Muscle layer of duodenum (tissue), 2 donors: ENCODE measurements at regions not wholly inside any gene's neighbourhood (a gene's known extent, or its start where the extent isn't known, plus 50 kb on each side); places are given as distances from the start of the nearest gene placed in this dataset.

Experiments used
- H3K27ac ChIP-seq: one replicate; pipeline ENCODE4 v1.7.0; 2013; ENCODE audit warnings: mild to moderate bottlenecking, low read length
- H3K27me3 ChIP-seq: one replicate; pipeline ENCODE4 v1.7.0; 2013; ENCODE audit warnings: low read depth, mild to moderate bottlenecking, control low read depth, low read length
- H3K36me3 ChIP-seq, 2 donors: one replicate each; pipeline ENCODE4 v1.7.0; 2013; ENCODE audit warnings: low read length in 2 of 2, control low read depth in 1 of 2, mild to moderate bottlenecking in 1 of 2; ENCODE audit not compliant: insufficient read depth in 2 of 2, control insufficient read depth in 1 of 2
- H3K4me1 ChIP-seq, 2 donors: one replicate each; pipeline ENCODE4 v1.7.0; 2013; ENCODE audit warnings: low read length in 2 of 2, mild to moderate bottlenecking in 2 of 2, control low read depth in 1 of 2, moderate library complexity in 1 of 2; ENCODE audit not compliant: insufficient read depth in 2 of 2, control insufficient read depth in 1 of 2
- H3K4me3 ChIP-seq, 2 donors: one replicate each; pipeline ENCODE4 v1.7.0; 2013; ENCODE audit warnings: low read length in 2 of 2, low read depth in 1 of 2, mild to moderate bottlenecking in 1 of 2
- H3K9me3 ChIP-seq, 2 donors: one replicate each; pipeline ENCODE4 v1.7.0; 2013; ENCODE audit warnings: low read length in 2 of 2, control low read depth in 1 of 2, mild to moderate bottlenecking in 1 of 2; ENCODE audit not compliant: control insufficient read depth in 1 of 2
- donor health status: healthy.

- no peaks in the 10 kb centered on the region for H3K4me1 ChIP-seq
- H3K9me3 ChIP-seq: peaks cover 0 to 5% of the 10 kb centered on the region in 2 donors
- no peaks in the 10 kb centered on the region for H3K27me3 ChIP-seq
- no peak overlapping the region for H3K27ac ChIP-seq
- no peaks in the 10 kb centered on the region for H3K36me3 ChIP-seq
- H3K4me3 ChIP-seq: no peak overlapping the region
Observed at GRCh38 chr16:86354641-86355513, 155.4 kb upstream of the FOXF1 start.

- no peak overlapping the region for H3K4me3 ChIP-seq
- H3K27ac ChIP-seq: no peak overlapping the region
- H3K36me3 ChIP-seq: no peaks in the 10 kb centered on the region
- H3K27me3 ChIP-seq: no peaks in the 10 kb centered on the region
- H3K9me3 ChIP-seq: peaks cover 0 to 5% of the 10 kb centered on the region in 2 donors
- no peaks in the 10 kb centered on the region for H3K4me1 ChIP-seq
Observed at GRCh38 chr16:86355531-86355930, 154.8 kb upstream of the FOXF1 start.

GRCh38 chr16:86355951-86356350, 154.4 kb upstream of the FOXF1 start:
- H3K4me3 ChIP-seq: no peak overlapping the region
- no peak overlapping the region for H3K27ac ChIP-seq
- H3K27me3 ChIP-seq: no peaks in the 10 kb centered on the region
- H3K36me3 ChIP-seq: no peaks in the 10 kb centered on the region
- H3K4me1 ChIP-seq: no peaks in the 10 kb centered on the region
- peaks cover 0 to 5% of the 10 kb centered on the region in 2 donors for H3K9me3 ChIP-seq

- Histone ChIP-seq H3K27ac (no peak overlapping the region), H3K27me3 (no peaks in the 10 kb centered on the region), H3K9me3 (peaks cover 0 to 5% of the 10 kb centered on the region in 2 donors), H3K4me3 (no peak overlapping the region), H3K4me1 (no peaks in the 10 kb centered on the region), H3K36me3 (no peaks in the 10 kb centered on the region)
Observed at GRCh38 chr16:86356804-86357203, 153.5 kb upstream of the FOXF1 start.

- H3K4me3 ChIP-seq: no peak overlapping the region
- peaks cover 0 to 5% of the 10 kb centered on the region in 2 donors for H3K9me3 ChIP-seq
- H3K4me1 ChIP-seq: no peaks in the 10 kb centered on the region
- no peaks in the 10 kb centered on the region for H3K36me3 ChIP-seq
- H3K27me3 ChIP-seq: no peaks in the 10 kb centered on the region
- no peak overlapping the region for H3K27ac ChIP-seq
Observed at GRCh38 chr16:86357303-86357702, 153.0 kb upstream of the FOXF1 start.

GRCh38 chr16:86357950-86358349, 152.4 kb upstream of the FOXF1 start:
- Histone ChIP-seq H3K27ac (no peak overlapping the region), H3K27me3 (no peaks in the 10 kb centered on the region)

GRCh38 chr16:86359571-86359970, 150.8 kb upstream of the FOXF1 start:
- Histone ChIP-seq H3K36me3 (no peaks in the 10 kb centered on the region), H3K4me3 (no peak overlapping the region), H3K9me3 (peaks cover 0 to 5% of the 10 kb centered on the region in 2 donors), H3K4me1 (no peaks in the 10 kb centered on the region), H3K27ac (no peak overlapping the region), H3K27me3 (no peaks in the 10 kb centered on the region)

More at GRCh38 chr16:86357950-86358349, 152.4 kb upstream of the FOXF1 start:
- Histone ChIP-seq H3K36me3 (no peaks in the 10 kb centered on the region), H3K4me1 (no peaks in the 10 kb centered on the region), H3K4me3 (no peak overlapping the region), H3K9me3 (peaks cover 0 to 5% of the 10 kb centered on the region in 2 donors)

- no peaks in the 10 kb centered on the region for H3K36me3 ChIP-seq
- peaks cover 0 to 1% of the 10 kb centered on the region in 2 donors for H3K4me1 ChIP-seq
- no peaks in the 10 kb centered on the region for H3K9me3 ChIP-seq
- H3K27me3 ChIP-seq: no peaks in the 10 kb centered on the region
- no peak overlapping the region for H3K4me3 ChIP-seq
- no peak overlapping the region for H3K27ac ChIP-seq
Observed at GRCh38 chr16:86362155-86362849, 148.0 kb upstream of the FOXF1 start.

- Histone ChIP-seq H3K27me3 (no peaks in the 10 kb centered on the region), H3K36me3 (no peaks in the 10 kb centered on the region), H3K4me3 (no peak overlapping the region), H3K27ac (peak overlapping the region; percentile 13), H3K4me1 (peaks cover 0 to 4% of the 10 kb centered on the region in 2 donors), H3K9me3 (no peaks in the 10 kb centered on the region)
Observed at GRCh38 chr16:86363057-86363490, 147.3 kb upstream of the FOXF1 start.

- Histone ChIP-seq H3K36me3 (no peaks in the 10 kb centered on the region), H3K9me3 (no peaks in the 10 kb centered on the region), H3K27me3 (no peaks in the 10 kb centered on the region), H3K4me1 (peaks cover 0 to 4% of the 10 kb centered on the region in 2 donors), H3K4me3 (no peak overlapping the region), H3K27ac (peak overlapping the region; percentile 36)
Observed at GRCh38 chr16:86363836-86364618, 146.3 kb upstream of the FOXF1 start.
